Cardiac septum (tissue), 1 donor: ENCODE measurements at regions not wholly inside any gene's neighbourhood (a gene's known extent, or its start where the extent isn't known, plus 50 kb on each side); places are given as distances from the start of the nearest gene placed in this dataset.

Experiments used
- DNase-seq: peaks from one replicate; pipeline ENCODE4 v3.0.0-alpha.2; 2020; ENCODE audit warnings: low spot score
- intact Hi-C: fragments of 100-400 bp; cut with DNase I; formaldehyde crosslinking; loops from one replicate; pipeline ENCODE4 v1.14.0; 2022
- donor health status: DM: no; HTN: no; CAD: no.

- no peak for DNase-seq
- intact Hi-C loops, result no loop called here
Observed at GRCh38 chr9:86836797-86837196, 110.5 kb downstream of the GAS1 start.

- no peak for DNase-seq
- intact Hi-C loops, result no loop called here
Observed at GRCh38 chr9:86836266-86836665, 111.0 kb downstream of the GAS1 start.

- intact Hi-C loops, result no loop called here
- DNase-seq, result no peak
Observed at GRCh38 chr9:86830356-86830755, 117.0 kb downstream of the GAS1 start.

GRCh38 chr9:86829496-86830046, 117.7 kb downstream of the GAS1 start:
- intact Hi-C loops, result no loop called here
- DNase-seq, result no peak

GRCh38 chr9:86828631-86829030, 118.7 kb downstream of the GAS1 start:
- no peak for DNase-seq
- intact Hi-C loops, result no loop called here

- no peak for DNase-seq
- intact Hi-C loops, result no loop called here
Observed at GRCh38 chr9:86827893-86828292, 119.4 kb downstream of the GAS1 start.

GRCh38 chr9:86825299-86825698, 122.0 kb downstream of the GAS1 start:
- no peak for DNase-seq
- intact Hi-C loops, result no loop called here

GRCh38 chr9:86822006-86822801, 125.1 kb downstream of the GAS1 start:
- no peak for DNase-seq
- intact Hi-C loops, result no loop called here

- DNase-seq, result no peak
- intact Hi-C loops, result no loop called here
Observed at GRCh38 chr9:86821006-86821845, 126.1 kb downstream of the GAS1 start.

- intact Hi-C loops, result no loop called here
- no peak for DNase-seq
Observed at GRCh38 chr9:86819552-86819951, 127.8 kb downstream of the GAS1 start.

GRCh38 chr9:86818636-86819035, 128.7 kb downstream of the GAS1 start:
- DNase-seq, result no peak
- intact Hi-C loops, result no loop called here

- intact Hi-C loops, result no loop called here
- no peak for DNase-seq
Observed at GRCh38 chr9:86816868-86817267, 130.4 kb downstream of the GAS1 start.

GRCh38 chr9:86816366-86816765, 130.9 kb downstream of the GAS1 start:
- intact Hi-C loops, result no loop called here
- DNase-seq, result no peak

- no peak for DNase-seq
- intact Hi-C loops, result no loop called here
Observed at GRCh38 chr9:86812616-86813015, 134.7 kb downstream of the GAS1 start.

GRCh38 chr9:86809759-86810367, 137.4 kb downstream of the GAS1 start:
- DNase-seq, result no peak
- intact Hi-C loops, result no loop called here

- no peak for DNase-seq
- intact Hi-C loops, result no loop called here
Observed at GRCh38 chr9:86809151-86809550, 138.2 kb downstream of the GAS1 start.

- intact Hi-C loops, result no loop called here
- DNase-seq, result no peak
Observed at GRCh38 chr9:86807367-86807976, 139.8 kb downstream of the GAS1 start.

- DNase-seq, result no peak
- intact Hi-C loops, result no loop called here
Observed at GRCh38 chr9:86804011-86804410, 143.3 kb downstream of the GAS1 start.

GRCh38 chr9:86802900-86803673, 144.2 kb downstream of the GAS1 start:
- no peak for DNase-seq
- intact Hi-C loops, result no loop called here
